Smooth muscle cell (in vitro differentiated cells): ENCODE measurements at regions not wholly inside any gene's neighbourhood (a gene's known extent, or its start where the extent isn't known, plus 50 kb on each side); places are given as distances from the start of the nearest gene placed in this dataset.

ENCODE experiments used
- DNase-seq: peaks from one replicate; lab custom pipeline; 2025; ENCODE audit not compliant: unreplicated experiment; lab: John Stamatoyannopoulos, UW
- H2AFZ ChIP-seq: fragments of 200-600 bp; sonication (generic); 2 replicates; pipeline ENCODE4 v1.6.0; 2016; ENCODE audit warnings: antibody characterized with exemption, low read depth, mild to moderate bottlenecking
- H3F3A ChIP-seq: fragments of 200-600 bp; sonication (generic); 2 replicates; pipeline ENCODE4 v1.6.0; 2017; ENCODE audit warnings: antibody characterized with exemption, low read depth
- H3K27ac ChIP-seq: fragments of 200-600 bp; sonication (generic); 2 replicates; pipeline ENCODE4 v1.5.1; 2016; ENCODE audit warnings: low read depth, mild to moderate bottlenecking
- H3K27me3 ChIP-seq: fragments of 200-600 bp; sonication (generic); 2 replicates; pipeline ENCODE4 v1.6.1; 2016; ENCODE audit warnings: low read depth, mild to moderate bottlenecking
- H3K36me3 ChIP-seq: fragments of 200-600 bp; sonication (generic); 2 replicates; pipeline ENCODE4 v1.5.1; 2016; ENCODE audit warnings: low read depth
- H3K4me1 ChIP-seq: fragments of 200-600 bp; sonication (generic); 2 replicates; pipeline ENCODE4 v1.5.1; 2016; ENCODE audit warnings: low read depth
- H3K4me2 ChIP-seq: fragments of 200-600 bp; sonication (generic); 2 replicates; pipeline ENCODE4 v1.6.0; 2016; ENCODE audit warnings: mild to moderate bottlenecking
- H3K4me3 ChIP-seq: fragments of 200-600 bp; sonication (generic); 2 replicates; pipeline ENCODE4 v1.5.1; 2016; ENCODE audit warnings: mild to moderate bottlenecking
- H3K79me2 ChIP-seq: fragments of 200-600 bp; sonication (generic); 2 replicates; pipeline ENCODE4 v1.6.0; 2016; ENCODE audit warnings: low read depth, mild to moderate bottlenecking
- H3K9ac ChIP-seq: fragments of 200-600 bp; sonication (generic); 2 replicates; pipeline ENCODE4 v1.6.0; 2016; ENCODE audit warnings: low read depth
- H3K9me3 ChIP-seq: fragments of 200-600 bp; sonication (generic); replicated peaks from 2 replicates; pipeline ENCODE4 v1.5.1; 2016; ENCODE audit warnings: low read depth
- H4K20me1 ChIP-seq: fragments of 200-600 bp; sonication (generic); 2 replicates; pipeline ENCODE4 v1.6.0; 2016; ENCODE audit warnings: low read depth
- CTCF ChIP-seq: fragments of 200-600 bp; sonication (generic); IDR thresholded peaks from 2 replicates; pipeline ENCODE4 v1.5.1; 2017; ENCODE audit warnings: borderline replicate concordance, mild to moderate bottlenecking, antibody characterized with exemption; ENCODE audit not compliant: insufficient read depth, poor library complexity, severe bottlenecking
- WGBS: methylation state at CpG from one replicate; pipeline ENCODE4 v1.1.7; 2016; ENCODE audit warnings: low lambda C conversion rate; 5-methylcytosine and 5-hydroxymethylcytosine counted together

DNA sequence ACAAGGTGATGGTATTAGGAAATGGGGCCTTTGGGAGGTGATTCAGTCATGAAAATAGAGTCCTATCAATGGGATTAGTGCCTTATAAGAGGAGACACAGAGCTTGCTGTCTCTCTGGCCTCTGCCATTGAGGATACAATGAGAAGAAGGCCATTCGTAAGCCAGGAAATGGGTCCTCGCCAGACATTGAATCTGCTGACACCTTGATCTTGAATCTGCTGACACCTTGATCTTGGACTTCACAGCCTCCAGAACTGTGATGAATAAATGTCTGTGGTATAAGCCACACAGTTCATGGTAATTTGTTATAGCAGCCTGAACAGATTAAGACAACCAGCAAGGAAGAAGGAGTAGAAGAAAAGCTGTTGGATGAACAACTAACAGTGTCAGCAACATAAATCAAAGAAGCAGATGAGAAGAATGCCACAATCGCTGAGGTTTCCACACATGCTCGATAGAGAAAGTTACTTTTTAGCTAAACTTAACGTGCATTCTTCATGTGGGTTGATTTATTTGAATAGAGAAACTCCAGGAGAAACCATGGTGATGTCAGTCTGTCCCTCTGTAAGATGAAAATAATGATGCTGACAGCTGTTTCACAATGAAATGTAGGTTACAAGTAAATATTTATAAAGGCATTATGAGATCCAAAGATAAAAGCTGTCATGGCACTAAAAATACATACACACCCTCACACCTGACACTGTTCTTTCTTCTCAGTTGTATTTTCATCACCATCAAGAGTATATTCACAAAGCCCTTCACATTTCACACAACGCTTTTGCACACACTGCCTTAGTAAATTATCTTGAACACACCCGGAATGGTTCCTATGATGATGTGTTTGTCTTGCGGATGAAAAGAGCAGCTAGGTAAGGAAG, 153.7 kb upstream of the NCK2 start:
- Histone ChIP-seq H3K27me3 (no peaks in the 10 kb centered on the region), H3K9ac (no peak overlapping the region), H4K20me1 (no peaks in the 10 kb centered on the region), H3K9me3 (no peaks in the 10 kb centered on the region), H3K4me2 (no peak overlapping the region), H3K4me1 (peaks cover 6% of the 10 kb centered on the region), H3F3A (no peaks in the 10 kb centered on the region), H3K27ac (no peak overlapping the region), H3K4me3 (no peak overlapping the region), H3K79me2 (no peaks in the 10 kb centered on the region), H3K36me3 (no peaks in the 10 kb centered on the region), H2AFZ (no peak overlapping the region)
- TF ChIP-seq CTCF, result no peak
- no peak for DNase-seq
- WGBS, result 93% methylated on average over 8 of the region's 8 CpGs

- Histone ChIP-seq H2AFZ (no peak overlapping the region), H4K20me1 (no peaks in the 10 kb centered on the region), H3K4me2 (no peak overlapping the region), H3K9me3 (no peaks in the 10 kb centered on the region), H3K27ac (no peak overlapping the region), H3K4me3 (no peak overlapping the region), H3K79me2 (no peaks in the 10 kb centered on the region), H3K27me3 (no peaks in the 10 kb centered on the region), H3K9ac (no peak overlapping the region), H3F3A (no peaks in the 10 kb centered on the region), H3K36me3 (no peaks in the 10 kb centered on the region), H3K4me1 (peaks cover 6% of the 10 kb centered on the region)
- WGBS, result 82% methylated on average over 5 of the region's 5 CpGs
- TF ChIP-seq CTCF, result no peak
- no peak for DNase-seq
These were observed 156.1 kb upstream of the NCK2 start for GRCh38 chr2:105588581-105588980.

- Histone ChIP-seq H3K9me3 (no peaks in the 10 kb centered on the region), H3K9ac (no peak overlapping the region), H3K4me3 (no peak overlapping the region), H3K36me3 (no peaks in the 10 kb centered on the region), H3K27me3 (no peaks in the 10 kb centered on the region), H3K79me2 (no peaks in the 10 kb centered on the region), H3K4me1 (peaks cover 4% of the 10 kb centered on the region), H3K4me2 (no peak overlapping the region), H2AFZ (no peak overlapping the region), H3F3A (no peaks in the 10 kb centered on the region), H4K20me1 (no peaks in the 10 kb centered on the region), H3K27ac (no peak overlapping the region)
- no peak for TF ChIP-seq CTCF
- WGBS, result 63% methylated on average over 3 of the region's 3 CpGs
- no peak for DNase-seq
These were observed 157.1 kb upstream of the NCK2 start for GRCh38 chr2:105587637-105588036.
